Islet precursor cell (in vitro differentiated cells): ENCODE measurements at regions not wholly inside any gene's neighbourhood (a gene's known extent, or its start where the extent isn't known, plus 50 kb on each side); places are given as distances from the start of the nearest gene placed in this dataset.
"Not testable (repeated sequence)": the region's sequence is repeated elsewhere in the genome, so short reads cannot be mapped to it uniquely, and the experiment has no call there.

Experiments used
- DNase-seq: peaks from one replicate; pipeline ENCODE4 v3.0.0-alpha.2; 2018

- not testable (repeated sequence) for DNase-seq
Measured at GRCh38 chr16:15307184-15307583, 70.9 kb downstream of the NPIPA5 start.

DNA sequence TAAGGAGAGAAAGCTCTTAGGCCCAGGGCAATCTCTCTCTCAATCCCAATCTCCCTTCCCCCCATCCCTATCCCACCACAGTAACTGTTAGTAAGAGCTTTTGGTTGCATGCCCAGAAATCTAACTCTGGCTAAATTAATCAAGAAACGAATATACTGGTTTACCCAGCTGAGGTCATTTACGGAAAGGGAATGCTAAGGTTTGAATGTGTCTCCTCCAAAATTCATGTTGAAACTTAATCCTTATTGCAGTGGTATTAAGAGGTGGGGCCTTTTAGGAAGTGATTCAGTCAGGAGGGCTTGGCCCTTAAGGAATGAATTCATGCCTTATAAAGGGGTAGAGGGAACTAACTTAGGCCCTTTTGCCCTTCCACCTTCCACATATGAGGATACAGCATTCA, 72.2 kb downstream of the NPIPA5 start:
- not testable (repeated sequence) for DNase-seq

DNA sequence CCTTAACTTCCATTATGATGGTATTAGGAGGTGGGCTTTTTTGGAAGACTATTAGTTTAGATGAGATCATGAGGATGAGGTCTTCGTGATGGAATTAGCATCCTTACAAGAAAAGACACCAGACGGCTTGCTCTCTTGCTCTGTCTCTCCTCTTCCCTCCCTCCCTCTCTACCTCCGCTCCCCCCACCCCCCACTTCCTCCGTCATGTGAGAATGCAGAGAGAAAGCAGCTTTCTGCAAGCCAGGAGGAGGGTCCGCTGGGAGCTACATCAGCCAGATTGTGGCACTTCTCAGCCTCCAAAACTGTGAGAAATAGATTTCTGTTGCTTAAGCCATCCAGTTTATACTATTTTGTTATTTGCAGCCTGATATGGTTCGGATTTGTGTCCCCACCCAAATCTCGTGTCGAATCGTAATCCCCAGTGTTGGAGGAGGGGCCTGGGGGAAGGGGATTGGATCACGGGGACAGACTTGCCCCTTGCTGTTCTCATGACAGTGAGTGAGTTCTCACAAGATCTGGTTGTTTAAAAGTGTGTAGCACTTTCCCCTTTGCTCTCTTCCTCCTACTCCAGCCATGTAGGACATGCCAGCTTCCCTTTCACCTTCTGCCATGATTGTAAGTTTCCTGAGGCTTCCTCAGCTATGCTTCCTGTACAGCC, 74.3 kb downstream of the NPIPA5 start:
- not testable (repeated sequence) for DNase-seq

- DNase-seq = not testable (repeated sequence)
Measured at GRCh38 chr16:15297104-15297503, 81.0 kb downstream of the NPIPA5 start.

DNA sequence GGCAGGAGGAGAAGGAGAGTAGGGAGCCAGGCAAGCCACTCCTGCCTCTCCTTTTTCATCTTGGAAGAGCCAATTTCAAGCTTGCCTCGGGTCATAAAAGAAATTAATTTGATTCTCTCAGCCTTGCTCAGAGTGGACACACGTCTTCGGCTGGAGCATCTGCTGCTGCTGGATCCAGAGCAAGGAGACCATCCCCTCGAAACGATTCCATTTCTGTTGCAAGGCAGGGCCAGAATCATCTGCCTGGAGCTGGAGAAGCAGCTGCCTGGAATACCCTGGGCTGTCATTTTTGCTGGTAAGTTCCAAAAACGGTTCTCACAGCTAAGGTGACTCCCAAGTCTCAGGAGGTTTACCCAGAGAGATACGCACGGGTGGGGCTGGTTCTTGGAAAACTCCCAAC, 103.3 kb downstream of the NPIPA5 start:
- DNase-seq = peak; percentile 26

DNA sequence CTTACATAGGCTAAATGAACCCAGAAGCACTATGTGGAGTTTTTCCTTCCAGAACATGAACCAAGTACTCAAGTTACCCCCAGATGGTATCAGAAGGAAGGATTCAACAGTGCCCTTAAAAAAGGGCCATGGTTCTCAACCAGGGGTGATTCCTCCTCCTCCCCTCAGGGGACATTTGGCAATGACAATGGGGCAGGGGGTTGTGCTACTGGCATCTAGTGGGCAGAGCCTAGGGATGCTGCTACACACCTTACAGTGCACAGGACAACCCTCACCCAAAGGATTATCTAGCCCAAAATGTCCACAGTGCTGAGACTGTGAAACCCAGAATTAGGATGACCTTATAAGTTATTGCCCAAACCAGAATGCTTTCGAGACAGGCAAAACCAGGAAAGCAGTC, 104.1 kb downstream of the NPIPA5 start:
- not testable (repeated sequence) for DNase-seq

DNA sequence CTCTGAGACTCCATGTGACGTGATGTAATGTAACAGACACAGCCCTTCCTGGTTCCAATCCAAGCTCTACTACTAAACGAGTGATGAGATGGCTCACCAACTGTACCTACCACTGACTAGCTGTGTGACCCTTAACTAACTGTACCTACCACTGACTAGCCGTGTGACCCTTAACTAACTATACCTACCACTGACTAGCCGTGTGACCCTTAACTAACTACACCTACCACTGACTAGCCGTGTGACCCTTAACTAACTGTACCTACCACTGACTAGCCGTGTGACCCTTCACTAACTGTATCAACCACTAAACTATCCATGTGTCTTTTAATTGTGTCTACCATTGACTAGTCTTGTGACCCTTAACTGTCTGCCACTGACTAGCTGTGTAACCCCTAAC, 111.2 kb downstream of the NPIPA5 start:
- not testable (repeated sequence) for DNase-seq

GRCh38 chr16:15262212-15262611, 115.9 kb downstream of the NPIPA5 start:
- peak; percentile 32 for DNase-seq

DNA sequence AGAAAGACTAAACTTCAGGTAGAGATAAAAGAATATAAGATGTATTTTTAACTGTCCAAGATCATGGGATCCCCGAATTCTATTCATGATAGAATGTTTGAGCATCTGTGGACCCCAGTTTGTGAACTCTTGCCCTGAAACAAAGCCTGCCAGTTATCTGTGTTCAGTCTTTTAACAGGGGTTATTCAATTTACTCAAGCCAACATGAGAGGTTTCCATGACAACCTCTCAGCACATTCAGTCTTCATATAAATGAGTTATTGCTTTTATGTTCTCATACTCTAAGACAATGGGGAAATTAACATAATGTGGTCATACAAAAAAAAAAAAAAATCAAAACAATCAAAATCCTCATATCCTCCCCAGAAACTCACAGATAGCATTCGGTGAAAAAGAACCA, 130.1 kb downstream of the NPIPA5 start:
- not testable (repeated sequence) for DNase-seq

DNA sequence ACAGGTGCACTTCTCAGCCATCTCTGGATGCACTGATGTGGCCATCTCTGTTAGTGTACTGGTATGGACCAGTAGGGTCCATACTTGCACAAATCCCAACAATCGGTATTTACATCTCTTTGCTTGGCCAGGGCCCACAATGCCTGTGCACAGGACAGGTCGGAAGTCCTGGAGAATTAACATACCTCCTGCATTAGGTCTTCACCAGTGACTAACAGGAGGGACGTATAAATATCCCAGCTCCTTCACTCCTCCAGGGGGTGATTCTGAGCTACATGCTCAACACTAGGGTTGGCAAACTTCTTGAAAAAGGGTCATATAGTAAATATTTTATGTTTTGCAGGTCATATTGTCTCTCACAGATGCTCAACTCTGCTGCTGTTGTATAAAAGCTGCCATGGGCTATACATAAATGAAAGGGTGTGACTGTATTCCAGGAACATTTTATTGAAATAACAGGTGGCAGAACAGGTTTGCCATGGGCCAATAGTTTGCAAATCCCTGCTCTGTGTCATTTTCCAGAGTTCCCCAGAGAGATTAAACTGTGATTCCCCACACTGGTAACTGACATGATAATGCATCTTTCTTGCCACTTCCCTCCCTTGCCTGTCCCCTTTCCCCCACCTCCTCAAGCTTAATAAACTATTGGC, 141.3 kb downstream of the NPIPA5 start:
- not testable (repeated sequence) for DNase-seq

GRCh38 chr16:15235140-15235539, 141.1 kb upstream of the RRN3 start:
- not testable (repeated sequence) for DNase-seq

DNA sequence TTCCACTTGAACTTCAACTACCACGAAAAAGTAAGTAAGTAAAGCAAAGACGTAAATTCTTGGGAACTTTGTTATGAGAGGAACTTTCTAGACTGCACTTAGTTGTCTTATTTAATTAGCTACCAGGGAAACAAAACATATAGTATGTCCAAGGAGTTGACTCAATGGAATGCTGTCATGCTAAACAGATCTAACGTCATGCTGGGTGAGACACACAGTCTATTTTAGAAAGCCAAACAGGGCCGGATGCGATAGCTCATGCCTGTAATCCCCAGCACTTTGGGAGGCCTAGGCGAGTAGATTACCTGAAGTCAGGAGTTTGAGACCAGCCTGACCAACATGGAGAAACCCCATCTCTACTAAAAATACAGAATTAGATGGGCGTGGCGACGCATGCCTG, 140.6 kb upstream of the RRN3 start:
- DNase-seq = not testable (repeated sequence)

- not testable (repeated sequence) for DNase-seq
Measured at GRCh38 chr16:15230432-15230831, 136.4 kb upstream of the RRN3 start.

DNA sequence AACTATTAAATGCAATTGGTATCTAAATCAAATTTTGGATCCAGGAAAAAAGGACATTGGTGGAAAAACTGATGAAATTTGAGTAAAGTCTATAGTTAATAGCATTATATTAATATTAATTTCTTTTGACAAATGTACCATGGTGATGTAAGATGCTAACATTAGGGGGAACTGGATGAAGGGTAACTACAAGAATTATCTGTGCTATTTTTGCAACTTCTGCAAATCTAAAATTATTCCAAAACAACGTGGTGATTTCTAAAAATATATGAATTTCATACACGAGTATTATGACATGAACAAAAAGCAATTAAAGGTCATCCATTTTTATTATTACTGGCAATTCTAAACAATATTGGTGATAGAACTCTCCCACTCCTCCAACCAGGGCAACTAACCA, 135.6 kb upstream of the RRN3 start:
- not testable (repeated sequence) for DNase-seq

DNA sequence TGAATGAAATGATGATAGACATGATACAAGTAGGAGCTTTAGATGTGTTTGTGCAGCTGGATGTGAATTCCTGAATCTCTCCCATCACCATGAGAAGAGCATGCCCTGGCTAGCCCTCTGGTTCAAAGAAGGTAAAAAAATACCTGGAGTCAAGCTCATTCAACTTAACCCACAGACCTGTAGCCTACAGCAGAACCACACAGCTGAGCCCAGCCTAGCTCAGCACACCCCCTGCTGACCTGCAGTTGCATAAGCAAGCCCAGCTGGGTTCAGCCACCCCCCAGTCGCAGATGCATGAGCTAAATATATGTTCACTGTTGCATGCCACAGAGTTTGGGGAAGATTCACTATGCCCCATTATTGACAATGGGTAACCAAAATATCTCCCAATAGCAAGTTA, 130.6 kb upstream of the RRN3 start:
- DNase-seq = not testable (repeated sequence)

- not testable (repeated sequence) for DNase-seq
Measured at GRCh38 chr16:15223398-15223797, 129.3 kb upstream of the RRN3 start.

DNA sequence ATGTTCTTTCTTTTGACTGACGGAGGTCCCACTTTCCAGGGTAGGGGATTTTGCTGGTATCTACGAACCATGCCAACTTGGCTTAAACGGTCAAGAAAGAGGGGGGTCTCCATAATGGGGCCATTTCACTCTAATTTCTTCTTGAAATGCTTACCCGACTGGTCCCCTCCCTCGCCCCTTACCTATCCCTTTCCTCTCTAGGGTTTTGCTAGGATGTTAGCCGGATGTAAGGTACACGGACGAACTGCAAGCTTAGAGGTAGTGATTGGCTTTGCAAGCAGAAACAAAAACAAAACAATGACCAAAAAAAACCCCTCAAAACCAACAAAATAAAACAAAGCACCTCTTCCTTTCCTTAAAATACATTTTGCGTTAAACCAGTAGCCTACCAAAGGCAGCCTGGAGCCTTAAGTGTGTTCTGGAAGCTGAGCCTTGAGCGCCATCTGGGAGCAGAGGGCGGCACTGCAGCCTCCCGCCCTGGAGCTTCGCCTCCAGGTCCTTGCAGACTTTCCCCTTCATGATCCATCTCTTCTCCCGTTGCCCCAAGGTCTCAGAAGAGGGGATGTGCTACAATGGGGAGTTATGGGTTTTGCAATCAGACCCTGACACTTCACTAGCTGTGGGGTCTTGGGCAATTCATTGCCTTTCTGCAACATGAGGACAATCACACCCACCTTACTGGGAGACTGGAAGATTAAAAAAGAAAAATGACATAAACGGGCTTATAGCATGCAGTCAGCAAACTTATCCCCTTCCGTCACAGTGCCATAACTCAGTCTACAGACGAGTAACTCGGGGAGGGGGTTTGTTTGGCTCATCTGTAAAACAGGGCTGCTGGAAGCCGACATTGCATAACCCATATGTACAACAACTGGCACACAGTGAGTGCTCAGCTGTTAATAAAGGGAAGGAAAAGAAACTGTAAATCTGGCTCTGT, 125.9 kb upstream of the RRN3 start:
- DNase-seq = peak; percentile 50

GRCh38 chr16:15218856-15219500, 124.9 kb upstream of the RRN3 start:
- DNase-seq = not testable (repeated sequence)

DNA sequence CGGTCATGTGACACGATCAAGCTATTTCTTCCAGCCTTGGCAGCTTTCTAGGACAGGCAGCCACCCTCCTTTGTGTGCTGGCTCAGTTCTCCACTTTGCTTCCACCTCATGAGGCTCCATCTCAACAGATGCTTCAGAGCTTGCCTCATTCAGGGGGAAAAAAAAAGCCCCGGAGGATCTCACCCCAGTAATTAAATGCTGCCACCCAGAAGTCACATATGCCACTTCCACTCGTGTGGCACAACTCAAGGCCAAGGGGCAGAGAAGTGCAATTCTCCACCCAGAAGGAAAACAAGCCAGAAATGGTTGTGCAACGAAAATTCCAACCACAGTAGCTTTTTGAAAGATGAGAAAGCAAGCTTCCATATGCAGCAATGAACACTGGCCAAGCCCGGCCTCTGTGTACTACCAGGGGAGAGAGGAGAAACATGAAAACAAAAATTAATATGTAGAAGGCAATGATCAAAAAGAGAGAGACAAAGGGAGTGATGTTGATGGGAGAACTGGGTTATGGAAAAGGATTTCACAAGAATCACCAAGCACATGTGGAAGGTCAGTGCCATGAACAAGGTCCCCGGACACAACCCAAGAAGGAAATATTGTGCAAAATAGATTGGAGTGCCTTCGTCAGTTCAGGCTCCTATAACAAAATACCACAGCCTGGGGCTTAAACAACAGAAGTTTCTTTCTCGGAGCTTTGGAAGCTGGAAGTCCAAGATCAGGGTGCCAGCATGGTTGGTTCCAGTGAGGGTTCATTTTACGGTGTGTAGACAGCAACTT, 113.3 kb upstream of the RRN3 start:
- DNase-seq = not testable (repeated sequence)

GRCh38 chr16:15206439-15206838, 112.4 kb upstream of the RRN3 start:
- DNase-seq = not testable (repeated sequence)

DNA sequence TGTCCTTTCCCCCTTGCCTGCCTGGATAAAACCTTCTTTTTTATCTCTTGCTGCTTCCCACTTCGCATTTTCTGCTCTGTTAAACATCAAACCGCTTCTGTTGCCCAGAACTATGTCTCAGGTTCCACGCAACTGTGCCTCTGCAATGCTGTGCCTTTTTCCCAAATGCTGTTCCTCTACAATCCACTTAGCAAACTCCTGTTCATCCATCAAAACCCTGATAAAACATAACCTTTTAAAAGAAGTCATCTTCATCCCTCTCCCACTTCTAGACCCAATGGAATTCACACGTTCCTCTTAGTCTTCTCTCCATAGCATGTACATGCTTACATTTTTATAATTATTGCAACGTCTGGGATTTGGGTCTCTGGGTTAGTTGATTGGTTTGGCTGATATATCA, 111.9 kb upstream of the RRN3 start:
- not testable (repeated sequence) for DNase-seq

DNA sequence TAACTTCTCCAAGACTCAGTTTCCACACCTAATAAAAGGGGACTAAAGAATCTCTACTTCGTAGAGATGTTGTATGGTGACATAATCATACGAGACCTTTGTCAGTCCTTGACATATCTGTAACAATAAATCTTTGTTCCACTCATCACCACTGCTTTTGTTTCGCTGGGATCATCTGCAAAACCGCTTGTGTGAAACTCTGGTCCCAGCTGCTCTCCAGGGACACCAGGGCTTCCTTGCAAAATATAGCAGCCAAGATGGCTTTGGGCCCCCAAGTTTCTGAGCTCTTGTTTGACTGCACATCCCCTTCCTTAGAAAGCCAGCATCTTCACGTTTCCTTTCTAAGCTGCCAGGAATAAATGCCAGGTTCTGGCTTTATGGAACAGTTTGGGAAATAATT, 110.5 kb upstream of the RRN3 start:
- not testable (repeated sequence) for DNase-seq
